Thyroid gland (tissue), 4 donors: ENCODE measurements at regions not wholly inside any gene's neighbourhood (a gene's known extent, or its start where the extent isn't known, plus 50 kb on each side); places are given as distances from the start of the nearest gene placed in this dataset.

Source experiments
- POLR2A ChIP-seq, 2 donors: fragments of 450-650 bp; IDR thresholded peaks; one replicate each; pipeline ENCODE4 v1.6.1; 2017; ENCODE audit warnings: antibody characterized with exemption in 2 of 2, mild to moderate bottlenecking in 2 of 2, moderate library complexity in 1 of 2
- TF ChIP-seq, protein P1 (sequence below), 6 experiments: fragments of 200-600 bp in 3 of 6; fragments of 450-650 bp in 3 of 6; sonication (generic) in 3 of 6; IDR thresholded peaks; one replicate each; pipeline ENCODE4 v1.5.1; 2016 to 2019; ENCODE audit warnings: antibody characterized with exemption in 6 of 6, mild to moderate bottlenecking in 2 of 6, inconsistent platforms in 1 of 6, moderate library complexity in 1 of 6

DNA sequence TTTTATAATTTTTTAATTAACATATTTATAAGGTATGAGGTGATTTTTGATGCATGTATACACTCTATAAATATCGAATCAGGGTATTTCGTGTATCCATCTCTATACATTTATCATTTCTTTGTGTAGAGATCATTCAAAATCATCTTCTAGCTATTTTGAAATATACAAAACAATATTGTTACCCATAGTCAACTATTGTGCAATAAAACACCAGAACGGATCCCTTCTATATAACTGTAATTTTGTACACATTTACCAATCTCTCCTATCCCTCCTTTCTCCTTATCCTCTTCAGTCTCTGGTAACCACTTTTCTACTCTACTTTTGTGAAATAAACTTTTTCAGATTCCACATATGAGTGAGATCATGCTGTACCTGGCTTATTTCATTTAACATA, 1459.6 kb downstream of the MRPL39 start:
- TF ChIP-seq, protein P1, sequence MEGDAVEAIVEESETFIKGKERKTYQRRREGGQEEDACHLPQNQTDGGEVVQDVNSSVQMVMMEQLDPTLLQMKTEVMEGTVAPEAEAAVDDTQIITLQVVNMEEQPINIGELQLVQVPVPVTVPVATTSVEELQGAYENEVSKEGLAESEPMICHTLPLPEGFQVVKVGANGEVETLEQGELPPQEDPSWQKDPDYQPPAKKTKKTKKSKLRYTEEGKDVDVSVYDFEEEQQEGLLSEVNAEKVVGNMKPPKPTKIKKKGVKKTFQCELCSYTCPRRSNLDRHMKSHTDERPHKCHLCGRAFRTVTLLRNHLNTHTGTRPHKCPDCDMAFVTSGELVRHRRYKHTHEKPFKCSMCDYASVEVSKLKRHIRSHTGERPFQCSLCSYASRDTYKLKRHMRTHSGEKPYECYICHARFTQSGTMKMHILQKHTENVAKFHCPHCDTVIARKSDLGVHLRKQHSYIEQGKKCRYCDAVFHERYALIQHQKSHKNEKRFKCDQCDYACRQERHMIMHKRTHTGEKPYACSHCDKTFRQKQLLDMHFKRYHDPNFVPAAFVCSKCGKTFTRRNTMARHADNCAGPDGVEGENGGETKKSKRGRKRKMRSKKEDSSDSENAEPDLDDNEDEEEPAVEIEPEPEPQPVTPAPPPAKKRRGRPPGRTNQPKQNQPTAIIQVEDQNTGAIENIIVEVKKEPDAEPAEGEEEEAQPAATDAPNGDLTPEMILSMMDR (IDR thresholded peaks at IDR 0.05): no peak
- TF ChIP-seq POLR2A (IDR thresholded peaks at IDR 0.05): no peak
